ENCODE measurements at regions not wholly inside any gene's neighbourhood (a gene's known extent, or its start where the extent isn't known, plus 50 kb on each side); places are given as distances from the start of the nearest gene placed in this dataset.

DNA sequence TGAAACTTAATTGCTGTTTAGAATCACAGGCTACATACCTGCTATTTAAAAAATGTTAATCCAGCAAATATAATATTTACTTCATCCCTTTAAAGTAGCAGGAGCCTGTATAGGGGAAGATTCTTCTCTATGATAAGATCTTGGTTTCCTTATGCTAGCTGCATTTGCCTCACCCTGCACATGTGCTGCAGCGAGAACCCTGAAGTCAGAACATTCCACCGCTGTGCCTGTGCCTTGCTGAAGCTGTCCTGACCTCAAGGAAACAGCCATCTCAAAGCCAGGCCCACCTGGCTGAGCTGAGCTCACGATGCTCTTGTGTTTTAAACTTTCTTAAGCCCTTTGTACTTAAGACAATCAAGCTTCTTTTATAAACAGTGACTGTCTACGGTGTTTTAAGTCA lies 355.0 kb upstream of the PCDH20 start:
- Histone ChIP-seq H3K9ac (replicated peaks; ENCODE audit: extremely low read depth, insufficient read depth, low read length) (no peak overlapping the region), H2AFZ (ENCODE audit: low read depth, low read length) (no peak overlapping the region), H3K4me3 (replicated peaks in 1 of 3; ENCODE audit: insufficient read depth in 1 of 3, low read depth in 1 of 3, low read length in 3 of 3) (no peak overlapping the region), H3K9me3 (replicated peaks; ENCODE audit: control insufficient read depth, insufficient read depth, low read length) (no peaks in the 10 kb centered on the region), H3K4me2 (ENCODE audit: insufficient read depth, low read length) (no peak overlapping the region), H3K27me3 (ENCODE audit: control insufficient read depth in 2 of 2, insufficient read depth in 2 of 2, low read length in 2 of 2) (no peaks in the 10 kb centered on the region), H3K79me2 (ENCODE audit: control insufficient read depth, insufficient read depth, low read length) (no peaks in the 10 kb centered on the region), H3K4me1 (ENCODE audit: control insufficient read depth, extremely low read depth, insufficient read depth, low read length) (no peaks in the 10 kb centered on the region), H3K36me3 (ENCODE audit: control insufficient read depth in 2 of 2, extremely low read depth in 1 of 2, insufficient read depth in 2 of 2, low read length in 2 of 2) (no peaks in the 10 kb centered on the region), H3K27ac (ENCODE audit: insufficient read depth, low read depth, low read length) (no peak overlapping the region), H4K20me1 (replicated peaks; ENCODE audit: control insufficient read depth, extremely low read depth, insufficient read depth, low read length) (no peaks in the 10 kb centered on the region), H3K9me1 (replicated peaks; ENCODE audit: control insufficient read depth, extremely low read depth, insufficient read depth, low read length) (no peaks in the 10 kb centered on the region)
- no peak for FAIRE-seq
- dilution Hi-C loops (cut with MboI; ENCODE audit: extremely low pct_ligation_motif_present, low sequenced_read_pairs) (no loop called here), intact Hi-C loops (cut with micrococcal nuclease) (no loop called here)
- BruUV-seq (replicated peaks): no TSS peak
- POLR2A ChIA-PET: no interaction called here
- no peak for DNase-seq (ENCODE audit: low read depth, low spot score)
- CTCF ChIA-PET: no interaction called here
- TF ChIP-seq EZH2 (IDR thresholded peaks at IDR 0.05; ENCODE audit: borderline replicate concordance, low read depth, low read length, severe bottlenecking): no peak
- TF ChIP-seq, protein P1, sequence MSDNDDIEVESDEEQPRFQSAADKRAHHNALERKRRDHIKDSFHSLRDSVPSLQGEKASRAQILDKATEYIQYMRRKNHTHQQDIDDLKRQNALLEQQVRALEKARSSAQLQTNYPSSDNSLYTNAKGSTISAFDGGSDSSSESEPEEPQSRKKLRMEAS (IDR thresholded peaks at IDR 0.05; ENCODE audit: insufficient read depth, insufficient read length): no peak

DNA sequence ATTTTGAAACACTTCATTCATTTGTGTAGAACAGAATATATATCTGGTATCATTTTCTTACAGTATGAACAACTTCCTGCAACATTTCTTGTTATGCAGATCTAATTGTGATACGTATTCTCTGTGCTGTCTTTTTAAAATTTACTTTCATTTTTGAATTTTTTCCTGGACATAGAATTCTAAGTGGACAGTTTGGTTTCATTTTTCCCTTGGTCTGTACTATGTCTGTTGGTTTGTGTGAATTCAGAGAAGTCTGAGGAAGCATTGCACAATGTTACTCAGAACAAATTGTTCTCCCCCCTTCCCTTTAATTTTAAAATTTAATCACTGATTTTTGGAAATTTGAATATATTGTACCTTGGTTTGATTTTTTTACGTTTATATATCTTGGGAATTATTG lies 352.5 kb upstream of the PCDH20 start:
- Histone ChIP-seq H4K20me1 (replicated peaks; ENCODE audit: control insufficient read depth, extremely low read depth, insufficient read depth, low read length) (no peaks in the 10 kb centered on the region), H3K79me2 (ENCODE audit: control insufficient read depth, insufficient read depth, low read length) (no peaks in the 10 kb centered on the region), H3K9ac (replicated peaks; ENCODE audit: extremely low read depth, insufficient read depth, low read length) (no peak overlapping the region), H3K36me3 (ENCODE audit: control insufficient read depth in 2 of 2, extremely low read depth in 1 of 2, insufficient read depth in 2 of 2, low read length in 2 of 2) (no peaks in the 10 kb centered on the region), H3K4me3 (replicated peaks in 1 of 3; ENCODE audit: insufficient read depth in 1 of 3, low read depth in 1 of 3, low read length in 3 of 3) (no peak overlapping the region), H3K27ac (ENCODE audit: insufficient read depth, low read depth, low read length) (no peak overlapping the region), H3K9me3 (replicated peaks; ENCODE audit: control insufficient read depth, insufficient read depth, low read length) (no peaks in the 10 kb centered on the region), H3K27me3 (ENCODE audit: control insufficient read depth in 2 of 2, insufficient read depth in 2 of 2, low read length in 2 of 2) (no peaks in the 10 kb centered on the region), H2AFZ (ENCODE audit: low read depth, low read length) (no peak overlapping the region), H3K4me2 (ENCODE audit: insufficient read depth, low read length) (no peak overlapping the region), H3K9me1 (replicated peaks; ENCODE audit: control insufficient read depth, extremely low read depth, insufficient read depth, low read length) (no peaks in the 10 kb centered on the region), H3K4me1 (ENCODE audit: control insufficient read depth, extremely low read depth, insufficient read depth, low read length) (no peaks in the 10 kb centered on the region)
- intact Hi-C loops (cut with micrococcal nuclease): no loop called here
- no TSS peak for BruUV-seq (replicated peaks)
- DNase-seq (ENCODE audit: low read depth, low spot score) (no peak), FAIRE-seq (no peak)
- TF ChIP-seq, protein P1 (IDR thresholded peaks at IDR 0.05; ENCODE audit: insufficient read depth, insufficient read length): no peak
- no peak for TF ChIP-seq JUN (IDR thresholded peaks at IDR 0.05; ENCODE audit: borderline replicate concordance, insufficient read depth, insufficient read length, low read depth)
- TF ChIP-seq FOS (IDR thresholded peaks at IDR 0.05; ENCODE audit: borderline replicate concordance, insufficient read depth, low read length): no peak
- TF ChIP-seq EZH2 (IDR thresholded peaks at IDR 0.05; ENCODE audit: borderline replicate concordance, low read depth, low read length, severe bottlenecking): no peak
- no peak for TF ChIP-seq POLR2A (IDR thresholded peaks at IDR 0.05; ENCODE audit: low read depth, low read length)
- CTCF ChIA-PET: no interaction called here
- POLR2A ChIA-PET: no interaction called here
- dilution Hi-C loops (cut with MboI; ENCODE audit: extremely low pct_ligation_motif_present, low sequenced_read_pairs): no loop called here

Measured in endothelial cell of umbilical vein (primary cell).